Neural progenitor cell (in vitro differentiated cells): ENCODE measurements at regions not wholly inside any gene's neighbourhood (a gene's known extent, or its start where the extent isn't known, plus 50 kb on each side); places are given as distances from the start of the nearest gene placed in this dataset.

Experiments used
- EZH2 ChIP-seq: fragments of 200-600 bp; sonication (generic); IDR thresholded peaks from 2 replicates; pipeline ENCODE4 v1.6.1; 2017; ENCODE audit warnings: antibody characterized with exemption, mild to moderate bottlenecking, moderate library complexity
- TF ChIP-seq, protein P1 (sequence below): fragments of 200-600 bp; sonication (generic); IDR thresholded peaks from 2 replicates; pipeline ENCODE4 v1.5.1; 2017; ENCODE audit warnings: antibody characterized with exemption, mild to moderate bottlenecking

DNA sequence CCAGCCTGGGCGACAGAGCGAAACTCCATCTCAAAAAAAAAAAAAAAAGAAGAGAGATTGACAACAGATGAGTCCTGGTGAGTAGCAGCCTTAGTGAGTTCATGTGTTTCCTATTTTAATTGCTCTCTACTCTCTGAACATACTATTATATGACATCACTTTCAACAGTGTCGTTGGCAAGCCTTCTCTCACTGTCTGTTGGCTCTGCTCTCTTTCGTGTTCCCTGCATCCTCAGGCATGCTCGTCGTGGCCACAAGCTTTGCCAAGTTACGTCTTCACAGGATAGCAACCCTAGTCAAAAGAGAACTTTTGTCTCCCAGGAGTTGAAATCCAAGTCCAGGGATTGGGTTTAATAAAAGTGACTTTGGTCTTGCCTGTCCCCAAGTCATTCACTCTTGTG is 117.1 kb upstream of the EGFL6 start:
- TF ChIP-seq, protein P1, sequence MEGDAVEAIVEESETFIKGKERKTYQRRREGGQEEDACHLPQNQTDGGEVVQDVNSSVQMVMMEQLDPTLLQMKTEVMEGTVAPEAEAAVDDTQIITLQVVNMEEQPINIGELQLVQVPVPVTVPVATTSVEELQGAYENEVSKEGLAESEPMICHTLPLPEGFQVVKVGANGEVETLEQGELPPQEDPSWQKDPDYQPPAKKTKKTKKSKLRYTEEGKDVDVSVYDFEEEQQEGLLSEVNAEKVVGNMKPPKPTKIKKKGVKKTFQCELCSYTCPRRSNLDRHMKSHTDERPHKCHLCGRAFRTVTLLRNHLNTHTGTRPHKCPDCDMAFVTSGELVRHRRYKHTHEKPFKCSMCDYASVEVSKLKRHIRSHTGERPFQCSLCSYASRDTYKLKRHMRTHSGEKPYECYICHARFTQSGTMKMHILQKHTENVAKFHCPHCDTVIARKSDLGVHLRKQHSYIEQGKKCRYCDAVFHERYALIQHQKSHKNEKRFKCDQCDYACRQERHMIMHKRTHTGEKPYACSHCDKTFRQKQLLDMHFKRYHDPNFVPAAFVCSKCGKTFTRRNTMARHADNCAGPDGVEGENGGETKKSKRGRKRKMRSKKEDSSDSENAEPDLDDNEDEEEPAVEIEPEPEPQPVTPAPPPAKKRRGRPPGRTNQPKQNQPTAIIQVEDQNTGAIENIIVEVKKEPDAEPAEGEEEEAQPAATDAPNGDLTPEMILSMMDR: no peak
- TF ChIP-seq EZH2: no peak
